ENCODE measurements at regions not wholly inside any gene's neighbourhood (a gene's known extent, or its start where the extent isn't known, plus 50 kb on each side); places are given as distances from the start of the nearest gene placed in this dataset.

DNA sequence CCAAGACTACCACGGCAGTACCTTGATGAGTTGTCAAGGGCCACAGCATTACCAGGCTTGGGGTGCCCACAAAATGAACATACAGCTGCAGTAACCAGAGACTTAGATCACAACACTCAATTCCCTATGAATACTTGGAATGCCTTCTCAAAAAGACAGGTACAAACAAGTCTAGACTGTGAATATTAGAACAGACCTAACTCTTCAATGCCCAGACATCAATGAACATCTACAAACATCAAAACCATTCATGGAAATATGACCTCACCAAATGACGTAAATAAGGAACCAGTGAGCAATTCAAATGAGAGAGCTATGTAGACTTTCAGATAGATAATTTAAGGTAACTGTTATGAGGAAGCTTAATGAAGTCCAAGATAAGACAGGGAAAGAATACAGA, 185.1 kb upstream of the POU1F1 start:
- intact Hi-C loops (cut with DNase I), result no loop called here

GRCh38 chr3:87461036-87461435, 184.7 kb upstream of the POU1F1 start:
- intact Hi-C loops (cut with DNase I), result no loop called here
- Histone ChIP-seq H3K27me3 (no peaks in the 10 kb centered on the region), H3K27ac (no peak overlapping the region), H3K36me3 (no peaks in the 10 kb centered on the region), H3K9me3 (peaks cover 0 to 4% of the 10 kb centered on the region in 2 donors), H3K4me1 (no peaks in the 10 kb centered on the region), H3K4me3 (no peak overlapping the region)
- no peak for DNase-seq (ENCODE audit: low spot score in 2 of 2)
- TF ChIP-seq, protein P1, sequence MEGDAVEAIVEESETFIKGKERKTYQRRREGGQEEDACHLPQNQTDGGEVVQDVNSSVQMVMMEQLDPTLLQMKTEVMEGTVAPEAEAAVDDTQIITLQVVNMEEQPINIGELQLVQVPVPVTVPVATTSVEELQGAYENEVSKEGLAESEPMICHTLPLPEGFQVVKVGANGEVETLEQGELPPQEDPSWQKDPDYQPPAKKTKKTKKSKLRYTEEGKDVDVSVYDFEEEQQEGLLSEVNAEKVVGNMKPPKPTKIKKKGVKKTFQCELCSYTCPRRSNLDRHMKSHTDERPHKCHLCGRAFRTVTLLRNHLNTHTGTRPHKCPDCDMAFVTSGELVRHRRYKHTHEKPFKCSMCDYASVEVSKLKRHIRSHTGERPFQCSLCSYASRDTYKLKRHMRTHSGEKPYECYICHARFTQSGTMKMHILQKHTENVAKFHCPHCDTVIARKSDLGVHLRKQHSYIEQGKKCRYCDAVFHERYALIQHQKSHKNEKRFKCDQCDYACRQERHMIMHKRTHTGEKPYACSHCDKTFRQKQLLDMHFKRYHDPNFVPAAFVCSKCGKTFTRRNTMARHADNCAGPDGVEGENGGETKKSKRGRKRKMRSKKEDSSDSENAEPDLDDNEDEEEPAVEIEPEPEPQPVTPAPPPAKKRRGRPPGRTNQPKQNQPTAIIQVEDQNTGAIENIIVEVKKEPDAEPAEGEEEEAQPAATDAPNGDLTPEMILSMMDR (IDR thresholded peaks at IDR 0.05), result no peak

More for the DNA sequence above, 185.1 kb upstream of the POU1F1 start:
- Histone ChIP-seq H3K9me3 (peaks cover 0 to 4% of the 10 kb centered on the region in 2 donors), H3K4me3 (no peak overlapping the region), H3K27me3 (no peaks in the 10 kb centered on the region), H3K4me1 (no peaks in the 10 kb centered on the region), H3K36me3 (no peaks in the 10 kb centered on the region), H3K27ac (no peak overlapping the region)
- no peak for DNase-seq (ENCODE audit: low spot score in 2 of 2)
- TF ChIP-seq, protein P1 (IDR thresholded peaks at IDR 0.05), result no peak

DNA sequence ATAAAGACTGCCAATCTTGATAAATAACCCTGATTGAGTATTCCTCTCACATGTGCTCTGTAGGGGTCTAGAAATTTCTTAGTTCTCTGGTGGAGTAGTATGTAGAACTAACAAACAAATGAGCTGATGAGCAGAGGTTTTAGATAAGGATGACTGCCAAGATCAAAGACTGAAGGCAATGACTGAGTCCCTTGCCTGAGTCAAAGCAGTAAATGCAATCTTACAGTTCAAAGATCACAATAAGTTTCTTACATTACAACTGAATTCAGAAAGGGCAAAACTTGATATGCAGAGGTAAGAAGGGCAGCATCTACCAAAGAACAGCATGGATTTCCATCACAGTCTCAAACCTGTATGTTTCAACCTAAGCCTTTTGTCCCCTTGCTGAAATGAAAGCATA, 172.2 kb upstream of the POU1F1 start:
- Histone ChIP-seq H3K4me3 (no peak overlapping the region), H3K27me3 (no peaks in the 10 kb centered on the region), H3K4me1 (no peaks in the 10 kb centered on the region), H3K36me3 (no peaks in the 10 kb centered on the region), H3K27ac (no peak overlapping the region), H3K9me3 (peaks cover 0 to 4% of the 10 kb centered on the region in 2 donors)
- DNase-seq (ENCODE audit: low spot score in 2 of 2), result no peak
- intact Hi-C loops (cut with DNase I), result no loop called here
- TF ChIP-seq, protein P1 (IDR thresholded peaks at IDR 0.05), result no peak

DNA sequence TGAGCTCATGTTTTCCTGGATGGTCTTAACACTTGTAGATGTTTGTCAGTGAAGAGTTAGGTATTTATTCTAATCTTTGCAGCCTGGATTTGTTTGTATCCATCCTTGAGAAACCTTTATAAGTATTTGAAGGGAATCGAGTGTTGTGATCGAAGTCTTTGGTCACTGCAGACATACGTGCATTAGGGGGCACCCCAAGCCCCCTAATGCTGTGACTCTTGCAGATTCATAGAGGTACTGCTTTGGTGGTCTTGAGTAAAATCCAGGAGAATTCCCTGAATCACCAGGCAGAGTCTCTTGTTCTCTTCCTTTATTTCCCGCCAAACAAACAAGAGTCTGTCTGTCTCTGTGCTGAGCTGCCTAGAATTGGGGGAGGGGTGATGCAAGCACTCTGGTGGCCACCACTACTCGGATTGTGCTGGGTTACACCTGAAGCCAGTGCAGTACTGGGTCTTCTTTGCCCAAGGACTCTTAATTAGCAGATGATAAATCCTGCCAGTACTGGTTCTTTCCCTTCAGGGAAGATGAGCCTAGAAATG, 170.5 kb upstream of the POU1F1 start:
- intact Hi-C loops (cut with DNase I), result no loop called here
- Histone ChIP-seq H3K36me3 (no peaks in the 10 kb centered on the region), H3K27ac (no peak overlapping the region), H3K4me1 (no peaks in the 10 kb centered on the region), H3K9me3 (peaks cover 0 to 4% of the 10 kb centered on the region in 2 donors), H3K4me3 (no peak overlapping the region), H3K27me3 (no peaks in the 10 kb centered on the region)
- no peak for DNase-seq (ENCODE audit: low spot score in 2 of 2)
- TF ChIP-seq, protein P1 (IDR thresholded peaks at IDR 0.05), result no peak

- Histone ChIP-seq H3K27me3 (no peaks in the 10 kb centered on the region), H3K9me3 (peaks cover 0 to 4% of the 10 kb centered on the region in 2 donors)
- intact Hi-C loops (cut with DNase I), result no loop called here
Observed at GRCh38 chr3:87442470-87442869, 166.1 kb upstream of the POU1F1 start.

More at GRCh38 chr3:87442470-87442869, 166.1 kb upstream of the POU1F1 start:
- no peak overlapping the region for H3K4me3 ChIP-seq
- H3K27ac ChIP-seq, result no peak overlapping the region
- H3K36me3 ChIP-seq, result no peaks in the 10 kb centered on the region
- TF ChIP-seq, protein P1 (IDR thresholded peaks at IDR 0.05), result no peak
- no peak for DNase-seq (ENCODE audit: low spot score in 2 of 2)
- H3K4me1 ChIP-seq, result no peaks in the 10 kb centered on the region
